HS-5 (cell line): ENCODE measurements at regions not wholly inside any gene's neighbourhood (a gene's known extent, or its start where the extent isn't known, plus 50 kb on each side); places are given as distances from the start of the nearest gene placed in this dataset.

ENCODE experiments used
- DNase-seq: peaks from one replicate; pipeline ENCODE4 v3.0.0-alpha.2; 2012; ENCODE audit warnings: low read depth

- no peak for DNase-seq
These were observed 506.8 kb downstream of the INSC start for GRCh38 chr11:15621565-15621964.

GRCh38 chr11:15622231-15622890 lies 507.6 kb downstream of the INSC start:
- no peak for DNase-seq

- no peak for DNase-seq
These were observed 510.0 kb downstream of the INSC start for GRCh38 chr11:15624701-15625100.

- DNase-seq: no peak
These were observed 511.0 kb downstream of the INSC start for GRCh38 chr11:15625691-15626090.

GRCh38 chr11:15627560-15627959 lies 512.8 kb downstream of the INSC start:
- DNase-seq: peak; percentile 62

GRCh38 chr11:15629690-15630321 lies 515.1 kb downstream of the INSC start:
- DNase-seq: no peak

- no peak for DNase-seq
These were observed 516.2 kb downstream of the INSC start for GRCh38 chr11:15630896-15631295.

GRCh38 chr11:15635521-15635920 lies 520.8 kb downstream of the INSC start:
- DNase-seq: no peak

- DNase-seq: no peak
These were observed 521.9 kb downstream of the INSC start for GRCh38 chr11:15636521-15637089.

- no peak for DNase-seq
These were observed 523.7 kb downstream of the INSC start for GRCh38 chr11:15638386-15638787.

GRCh38 chr11:15640318-15640717 lies 525.6 kb downstream of the INSC start:
- DNase-seq: no peak

- no peak for DNase-seq
These were observed 526.7 kb downstream of the INSC start for GRCh38 chr11:15641271-15642045.

- DNase-seq: no peak
These were observed 530.5 kb downstream of the INSC start for GRCh38 chr11:15645201-15645600.

GRCh38 chr11:15649371-15650104 lies 534.8 kb downstream of the INSC start:
- DNase-seq: no peak

- peak; percentile 60 for DNase-seq
These were observed 535.6 kb downstream of the INSC start for GRCh38 chr11:15650105-15650938.

GRCh38 chr11:15651033-15651432 lies 536.3 kb downstream of the INSC start:
- DNase-seq: no peak

- DNase-seq: no peak
These were observed 537.1 kb downstream of the INSC start for GRCh38 chr11:15651816-15652215.

GRCh38 chr11:15653191-15653710 lies 538.5 kb downstream of the INSC start:
- no peak for DNase-seq

- no peak for DNase-seq
These were observed 539.7 kb downstream of the INSC start for GRCh38 chr11:15654451-15654850.

GRCh38 chr11:15655552-15655951 lies 540.8 kb downstream of the INSC start:
- DNase-seq: no peak

- no peak for DNase-seq
These were observed 542.5 kb downstream of the INSC start for GRCh38 chr11:15657264-15657663.
